Mucosa of stomach (tissue), 1 donor: ENCODE measurements at regions not wholly inside any gene's neighbourhood (a gene's known extent, or its start where the extent isn't known, plus 50 kb on each side); places are given as distances from the start of the nearest gene placed in this dataset.

Source experiments
- H3K27me3 ChIP-seq: one replicate; pipeline ENCODE4 v1.7.0; 2013; ENCODE audit warnings: mild to moderate bottlenecking, low read length; ENCODE audit not compliant: control insufficient read depth, insufficient read depth
- H3K36me3 ChIP-seq: one replicate; pipeline ENCODE4 v1.7.0; 2013; ENCODE audit warnings: low read length; ENCODE audit not compliant: control insufficient read depth, insufficient read depth
- H3K4me1 ChIP-seq: one replicate; pipeline ENCODE4 v1.7.0; 2013; ENCODE audit warnings: mild to moderate bottlenecking, low read length; ENCODE audit not compliant: control insufficient read depth, insufficient read depth
- H3K4me3 ChIP-seq: one replicate; pipeline ENCODE4 v1.7.0; 2013; ENCODE audit warnings: low read length
- H3K9ac ChIP-seq: one replicate; pipeline ENCODE4 v1.7.0; 2013; ENCODE audit warnings: mild to moderate bottlenecking, low read length, moderate library complexity
- H3K9me3 ChIP-seq: one replicate; pipeline ENCODE4 v1.7.0; 2013; ENCODE audit warnings: mild to moderate bottlenecking, low read length, moderate library complexity; ENCODE audit not compliant: control insufficient read depth
- donor health status: Pancreatic carcinoma.

DNA sequence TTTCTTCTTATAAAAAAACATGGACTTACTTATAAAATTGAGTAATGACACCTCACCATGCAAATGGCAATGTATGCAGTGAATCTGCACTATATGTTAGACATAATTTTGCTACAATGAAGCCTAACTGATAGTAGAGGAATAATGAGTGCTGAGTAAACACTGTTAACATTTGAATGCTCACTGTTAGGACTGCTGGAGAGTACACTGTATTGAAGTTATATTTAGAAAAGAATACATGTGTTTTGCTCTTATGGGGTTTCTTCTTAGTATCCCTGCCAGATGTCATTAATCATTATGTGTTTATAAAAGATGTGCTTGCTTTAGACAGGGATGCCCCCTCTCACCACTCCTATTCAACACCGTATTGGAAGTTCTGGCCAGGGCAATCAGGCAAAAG lies 111.1 kb upstream of the ZP4 start:
- H3K4me3 ChIP-seq = no peak overlapping the region
- no peak overlapping the region for H3K9ac ChIP-seq
- no peaks in the 10 kb centered on the region for H3K36me3 ChIP-seq
- H3K4me1 ChIP-seq = no peaks in the 10 kb centered on the region
- no peaks in the 10 kb centered on the region for H3K9me3 ChIP-seq
- no peaks in the 10 kb centered on the region for H3K27me3 ChIP-seq

DNA sequence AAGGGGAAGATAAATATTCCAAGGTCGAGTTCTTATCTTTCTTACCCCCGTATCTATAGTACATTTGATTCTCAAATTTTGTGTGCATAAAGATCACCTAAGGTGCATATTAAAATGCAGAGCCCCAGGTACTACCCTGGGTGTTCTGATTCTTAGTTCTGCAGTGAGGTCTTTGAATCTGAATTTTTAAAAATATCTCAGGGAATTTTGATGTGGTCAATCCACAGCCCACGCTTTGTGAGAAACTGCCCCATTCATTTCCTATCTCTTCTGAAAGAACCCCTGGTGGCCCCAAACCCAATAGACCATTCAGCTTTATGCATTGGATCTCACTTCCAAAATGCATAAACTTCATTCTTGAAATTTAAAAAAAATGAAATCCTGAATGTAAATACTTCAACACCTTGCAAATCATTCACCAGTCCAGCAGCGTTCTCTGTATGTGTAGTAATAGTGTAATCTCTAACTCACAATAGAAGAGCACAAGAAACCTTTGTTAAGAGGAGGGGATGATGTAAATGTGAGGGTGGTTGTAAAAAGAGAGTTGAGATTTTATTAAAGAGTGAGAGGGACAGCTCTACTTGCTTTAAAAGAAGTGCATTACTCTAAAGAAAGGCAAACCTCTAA lies 108.8 kb upstream of the ZP4 start:
- no peak overlapping the region for H3K9ac ChIP-seq
- H3K4me1 ChIP-seq = no peaks in the 10 kb centered on the region
- H3K9me3 ChIP-seq = no peaks in the 10 kb centered on the region
- no peaks in the 10 kb centered on the region for H3K27me3 ChIP-seq
- no peaks in the 10 kb centered on the region for H3K36me3 ChIP-seq
- H3K4me3 ChIP-seq = no peak overlapping the region

GRCh38 chr1:237998581-237998980 lies 107.9 kb upstream of the ZP4 start:
- H3K9me3 ChIP-seq = no peaks in the 10 kb centered on the region
- H3K9ac ChIP-seq = no peak overlapping the region
- H3K4me3 ChIP-seq = no peak overlapping the region
- no peaks in the 10 kb centered on the region for H3K4me1 ChIP-seq
- no peaks in the 10 kb centered on the region for H3K27me3 ChIP-seq
- no peaks in the 10 kb centered on the region for H3K36me3 ChIP-seq

DNA sequence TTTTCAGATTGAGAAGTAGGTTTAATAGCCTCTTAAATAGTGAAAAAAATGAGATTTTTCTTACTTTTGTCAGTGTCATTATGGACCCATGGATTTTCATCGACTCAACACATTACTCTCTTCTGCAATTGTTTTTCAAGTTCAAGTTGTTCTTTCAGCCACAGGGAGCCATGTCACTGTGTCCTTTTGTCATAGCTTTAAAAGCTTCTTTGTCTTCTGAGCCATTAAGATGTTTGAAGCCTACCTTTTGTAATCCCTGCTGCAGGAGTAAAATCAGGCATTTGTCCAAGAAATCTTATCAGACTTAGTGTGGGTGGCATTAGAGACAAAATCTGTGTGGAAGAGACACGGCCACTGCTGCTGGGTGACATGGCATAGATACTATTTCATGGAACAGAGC lies 92.8 kb upstream of the ZP4 start:
- Histone ChIP-seq H3K36me3 (no peaks in the 10 kb centered on the region), H3K4me3 (no peak overlapping the region), H3K27me3 (no peaks in the 10 kb centered on the region), H3K4me1 (no peaks in the 10 kb centered on the region), H3K9ac (no peak overlapping the region), H3K9me3 (no peaks in the 10 kb centered on the region)

DNA sequence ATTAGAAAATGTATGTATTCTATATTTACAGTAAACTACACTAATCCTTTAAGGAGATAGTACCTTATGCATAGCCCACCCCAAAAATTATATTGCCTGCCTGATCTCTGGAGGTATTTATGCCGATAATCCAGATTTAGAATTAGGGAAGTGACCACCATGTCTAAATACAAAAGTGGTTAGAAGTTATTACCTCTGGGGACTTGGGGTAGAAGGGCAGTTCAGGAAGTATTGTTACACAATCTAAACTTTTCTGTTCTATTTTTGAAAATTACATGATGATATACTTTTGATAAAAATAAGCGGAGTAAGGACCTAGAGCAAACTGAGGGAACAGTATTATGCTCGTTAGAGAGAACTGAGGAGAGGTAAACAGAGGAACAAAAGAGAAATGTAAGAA lies 90.5 kb upstream of the ZP4 start:
- Histone ChIP-seq H3K4me3 (no peak overlapping the region), H3K9me3 (no peaks in the 10 kb centered on the region), H3K4me1 (no peaks in the 10 kb centered on the region), H3K36me3 (no peaks in the 10 kb centered on the region), H3K9ac (no peak overlapping the region), H3K27me3 (no peaks in the 10 kb centered on the region)

DNA sequence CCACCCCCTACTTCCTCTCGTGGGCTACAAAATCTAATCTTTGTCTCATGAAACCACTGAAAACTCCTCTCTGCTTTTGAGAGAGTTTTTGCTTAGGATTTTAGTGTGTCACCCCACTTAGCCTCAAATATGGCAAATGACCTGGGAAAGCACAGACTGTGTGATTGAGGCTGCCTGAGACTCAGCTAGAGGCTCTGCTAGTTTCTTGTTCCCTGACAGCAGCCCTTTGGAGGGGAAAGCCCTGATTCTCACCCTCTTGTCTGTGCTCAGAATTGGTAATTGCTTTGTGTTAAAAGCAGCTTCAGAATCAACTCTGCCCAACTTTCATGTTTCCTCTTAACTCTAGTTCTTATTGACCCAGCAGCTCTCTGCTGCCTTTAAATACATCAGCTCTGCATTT lies 85.6 kb upstream of the ZP4 start:
- Histone ChIP-seq H3K27me3 (no peaks in the 10 kb centered on the region), H3K4me1 (peaks cover 4% of the 10 kb centered on the region), H3K9ac (no peak overlapping the region), H3K4me3 (no peak overlapping the region), H3K9me3 (no peaks in the 10 kb centered on the region), H3K36me3 (no peaks in the 10 kb centered on the region)

GRCh38 chr1:237975903-237976302 lies 85.2 kb upstream of the ZP4 start:
- Histone ChIP-seq H3K9ac (no peak overlapping the region), H3K4me1 (peaks cover 4% of the 10 kb centered on the region), H3K36me3 (no peaks in the 10 kb centered on the region), H3K27me3 (no peaks in the 10 kb centered on the region), H3K4me3 (no peak overlapping the region), H3K9me3 (no peaks in the 10 kb centered on the region)

DNA sequence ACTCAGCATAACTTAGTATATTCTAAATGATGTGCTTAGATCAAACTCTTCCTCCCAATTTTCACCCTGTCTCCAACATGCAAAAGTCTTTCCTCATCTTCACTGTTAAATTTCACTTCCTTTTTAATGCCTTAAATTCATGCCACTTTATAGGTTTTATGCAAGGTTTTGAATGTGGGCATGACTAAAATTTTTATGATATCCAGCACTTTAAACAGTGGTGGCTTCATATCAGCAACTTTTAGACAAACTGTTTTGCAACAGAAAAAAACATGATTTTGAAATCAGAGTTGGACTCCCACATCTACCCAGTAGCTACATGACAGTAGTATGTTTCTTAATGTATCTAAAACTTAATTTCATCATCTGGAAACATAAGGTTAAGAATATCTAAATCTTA lies 84.7 kb upstream of the ZP4 start:
- Histone ChIP-seq H3K27me3 (no peaks in the 10 kb centered on the region), H3K4me1 (peaks cover 4% of the 10 kb centered on the region), H3K9ac (no peak overlapping the region), H3K4me3 (no peak overlapping the region), H3K9me3 (no peaks in the 10 kb centered on the region), H3K36me3 (no peaks in the 10 kb centered on the region)

DNA sequence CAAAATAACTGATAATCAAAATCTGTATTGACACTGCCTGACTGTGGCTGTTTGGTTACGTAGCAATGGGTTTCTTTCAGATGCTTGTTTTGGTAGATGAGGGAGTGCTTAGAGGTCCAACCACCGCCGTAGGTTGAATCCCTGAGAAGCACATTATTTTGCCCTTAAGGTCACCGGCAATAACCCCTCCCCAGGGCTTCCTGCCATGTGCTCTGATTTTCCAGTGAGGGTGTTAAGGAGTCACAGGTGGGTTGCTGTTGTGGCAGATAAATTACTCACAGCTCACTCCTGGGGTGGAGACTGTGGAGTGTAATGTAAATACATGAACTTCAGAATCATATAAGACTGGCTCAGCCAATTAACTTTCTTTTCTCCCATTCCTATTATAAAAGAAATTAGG lies 81.5 kb upstream of the ZP4 start:
- Histone ChIP-seq H3K9me3 (no peaks in the 10 kb centered on the region), H3K4me1 (peaks cover 4% of the 10 kb centered on the region), H3K9ac (no peak overlapping the region), H3K27me3 (no peaks in the 10 kb centered on the region), H3K36me3 (no peaks in the 10 kb centered on the region), H3K4me3 (no peak overlapping the region)

GRCh38 chr1:237962985-237963384 lies 72.3 kb upstream of the ZP4 start:
- Histone ChIP-seq H3K9ac (no peak overlapping the region), H3K4me1 (peaks cover 27% of the 10 kb centered on the region), H3K4me3 (no peak overlapping the region), H3K9me3 (no peaks in the 10 kb centered on the region), H3K36me3 (no peaks in the 10 kb centered on the region), H3K27me3 (no peaks in the 10 kb centered on the region)

GRCh38 chr1:237961754-237962153 lies 71.0 kb upstream of the ZP4 start:
- H3K4me1 ChIP-seq = peaks cover 27% of the 10 kb centered on the region
- no peaks in the 10 kb centered on the region for H3K27me3 ChIP-seq
- H3K4me3 ChIP-seq = no peak overlapping the region
- no peaks in the 10 kb centered on the region for H3K36me3 ChIP-seq
- H3K9ac ChIP-seq = no peak overlapping the region
- no peaks in the 10 kb centered on the region for H3K9me3 ChIP-seq

DNA sequence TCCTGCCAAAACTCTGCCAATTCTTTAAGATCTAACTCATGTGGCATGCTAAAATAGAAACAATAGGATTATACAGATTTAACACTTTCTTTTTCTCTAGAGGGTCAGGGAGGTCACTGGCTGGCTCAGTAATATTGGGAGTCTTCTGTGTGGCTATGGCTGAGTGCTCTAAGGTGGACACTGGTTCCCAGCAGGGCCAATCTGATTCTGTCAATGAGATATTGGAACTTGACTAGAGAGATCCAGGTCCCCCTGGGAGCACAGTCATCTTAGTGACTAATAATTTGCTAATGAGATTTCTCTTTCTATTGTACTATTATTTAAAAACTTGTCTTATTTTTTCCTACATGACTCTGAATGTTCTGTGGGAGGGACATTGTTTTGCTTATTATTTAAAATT lies 69.1 kb upstream of the ZP4 start:
- no peaks in the 10 kb centered on the region for H3K36me3 ChIP-seq
- no peak overlapping the region for H3K4me3 ChIP-seq
- no peaks in the 10 kb centered on the region for H3K27me3 ChIP-seq
- peaks cover 27% of the 10 kb centered on the region for H3K4me1 ChIP-seq
- no peak overlapping the region for H3K9ac ChIP-seq
- H3K9me3 ChIP-seq = no peaks in the 10 kb centered on the region

DNA sequence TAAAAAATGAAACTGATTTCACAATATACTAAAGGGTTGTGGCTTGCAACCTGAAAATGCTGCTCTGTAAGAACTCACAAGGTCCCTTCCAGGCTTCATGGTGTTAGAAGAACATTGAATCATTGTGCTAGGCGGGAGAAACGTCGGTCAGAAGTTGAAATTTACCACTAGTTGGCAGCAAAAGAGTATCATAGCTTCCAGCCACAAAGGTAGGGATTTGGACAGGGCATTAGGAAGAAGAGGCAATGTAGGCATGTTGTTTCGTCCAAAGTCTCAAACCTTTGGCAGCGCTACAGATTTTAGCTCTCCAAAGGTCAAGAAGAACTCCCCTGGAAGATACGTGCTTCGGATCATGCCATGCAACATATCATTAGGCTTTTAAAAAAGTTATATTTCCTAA lies 62.5 kb upstream of the ZP4 start:
- no peak overlapping the region for H3K4me3 ChIP-seq
- H3K9ac ChIP-seq = no peak overlapping the region
- H3K9me3 ChIP-seq = no peaks in the 10 kb centered on the region
- H3K4me1 ChIP-seq = no peaks in the 10 kb centered on the region
- H3K27me3 ChIP-seq = no peaks in the 10 kb centered on the region
- H3K36me3 ChIP-seq = no peaks in the 10 kb centered on the region
